ENCODE measurements at regions not wholly inside any gene's neighbourhood (a gene's known extent, or its start where the extent isn't known, plus 50 kb on each side); places are given as distances from the start of the nearest gene placed in this dataset.

- TF ChIP-seq POLR2A (IDR thresholded peaks at IDR 0.05) (no peak), CTCF (IDR thresholded peaks at IDR 0.05 in 4 of 5, conservative IDR thresholded peaks at IDR 0.05 in 1 of 5) (no peak)
Observed at GRCh38 chr4:96946552-96946951, 1106.7 kb downstream of the PDHA2 start.
